Parathyroid adenoma (tissue), 2 donors: ENCODE measurements at regions not wholly inside any gene's neighbourhood (a gene's known extent, or its start where the extent isn't known, plus 50 kb on each side); places are given as distances from the start of the nearest gene placed in this dataset.
"Not testable (repeated sequence)": the region's sequence is repeated elsewhere in the genome, so short reads cannot be mapped to it uniquely, and the experiment has no call there.

ENCODE experiments used
- H2AFZ ChIP-seq: fragments of 300-600 bp; sonication (generic); one replicate; pipeline ENCODE4 v1.7.0; 2017; ENCODE audit warnings: antibody characterized with exemption, mild to moderate bottlenecking
- H3K27ac ChIP-seq: fragments of 300-600 bp; sonication (generic); one replicate; pipeline ENCODE4 v1.7.0; 2017
- H3K27me3 ChIP-seq: fragments of 300-600 bp; sonication (generic); one replicate; pipeline ENCODE4 v1.7.0; 2017; ENCODE audit warnings: low read length; ENCODE audit not compliant: control insufficient read depth, insufficient read depth
- H3K36me3 ChIP-seq: fragments of 300-600 bp; sonication (generic); one replicate; pipeline ENCODE4 v1.7.0; 2017; ENCODE audit warnings: low read length; ENCODE audit not compliant: control insufficient read depth, insufficient read depth
- H3K4me1 ChIP-seq: fragments of 300-600 bp; sonication (generic); one replicate; pipeline ENCODE4 v1.7.0; 2017; ENCODE audit warnings: control low read depth
- H3K4me2 ChIP-seq: fragments of 300-600 bp; sonication (generic); one replicate; pipeline ENCODE4 v1.7.0; 2017; ENCODE audit warnings: low read length
- H3K4me3 ChIP-seq: fragments of 300-600 bp; sonication (generic); one replicate; pipeline ENCODE4 v1.7.0; 2017; ENCODE audit warnings: low read depth, low read length
- H3K79me2 ChIP-seq: fragments of 300-600 bp; sonication (generic); one replicate; pipeline ENCODE4 v1.7.0; 2017; ENCODE audit warnings: control low read depth
- H3K9ac ChIP-seq: fragments of 300-600 bp; sonication (generic); one replicate; pipeline ENCODE4 v1.7.0; 2017; ENCODE audit warnings: mild to moderate bottlenecking
- H3K9me3 ChIP-seq: fragments of 300-600 bp; sonication (generic); one replicate; pipeline ENCODE4 v1.7.0; 2017; ENCODE audit warnings: low read length; ENCODE audit not compliant: control insufficient read depth
- CTCF ChIP-seq: fragments of 300-600 bp; sonication (generic); IDR thresholded peaks from one replicate; pipeline ENCODE4 v1.7.0; 2017; ENCODE audit warnings: antibody characterized with exemption, mild to moderate bottlenecking
- donor health status: primary hyperparathyroidism.

GRCh38 chr10:33655165-33655815 lies 320.8 kb upstream of the NRP1 start:
- H3K27me3 ChIP-seq = no peaks in the 10 kb centered on the region
- no peaks in the 10 kb centered on the region for H3K36me3 ChIP-seq
- H3K9me3 ChIP-seq = no peaks in the 10 kb centered on the region
- H3K4me2 ChIP-seq = no peak overlapping the region
- H2AFZ ChIP-seq = no peak overlapping the region
- no peak overlapping the region for H3K9ac ChIP-seq
- no peak for TF ChIP-seq CTCF
- H3K4me3 ChIP-seq = no peak overlapping the region
- H3K27ac ChIP-seq = no peak overlapping the region
- no peaks in the 10 kb centered on the region for H3K4me1 ChIP-seq
- H3K79me2 ChIP-seq = no peaks in the 10 kb centered on the region

- Histone ChIP-seq H3K36me3 (no peaks in the 10 kb centered on the region), H3K27me3 (no peaks in the 10 kb centered on the region), H3K9ac (no peak overlapping the region), H3K4me3 (no peak overlapping the region), H3K9me3 (no peaks in the 10 kb centered on the region), H3K4me2 (no peak overlapping the region), H3K4me1 (no peaks in the 10 kb centered on the region), H2AFZ (no peak overlapping the region), H3K79me2 (no peaks in the 10 kb centered on the region), H3K27ac (no peak overlapping the region)
- no peak for TF ChIP-seq CTCF
These were observed 319.3 kb upstream of the NRP1 start for GRCh38 chr10:33653584-33654367.

GRCh38 chr10:33652870-33653269 lies 318.4 kb upstream of the NRP1 start:
- Histone ChIP-seq H3K9me3 (no peaks in the 10 kb centered on the region), H3K27me3 (no peaks in the 10 kb centered on the region), H3K9ac (no peak overlapping the region), H3K4me1 (no peaks in the 10 kb centered on the region), H3K79me2 (no peaks in the 10 kb centered on the region), H2AFZ (no peak overlapping the region), H3K27ac (no peak overlapping the region), H3K4me2 (no peak overlapping the region), H3K36me3 (no peaks in the 10 kb centered on the region), H3K4me3 (no peak overlapping the region)
- TF ChIP-seq CTCF = no peak

- not testable (repeated sequence) for H3K36me3 ChIP-seq, H3K9me3 ChIP-seq, H3K27ac ChIP-seq, H3K4me1 ChIP-seq, H2AFZ ChIP-seq, H3K4me2 ChIP-seq, H3K27me3 ChIP-seq, H3K79me2 ChIP-seq, H3K4me3 ChIP-seq, H3K9ac ChIP-seq
These were observed 315.7 kb upstream of the NRP1 start for GRCh38 chr10:33650131-33650530.

GRCh38 chr10:33643042-33643441 lies 308.6 kb upstream of the NRP1 start:
- no peaks in the 10 kb centered on the region for H3K4me1 ChIP-seq
- no peaks in the 10 kb centered on the region for H3K79me2 ChIP-seq
- H3K9ac ChIP-seq = no peak overlapping the region
- H2AFZ ChIP-seq = no peak overlapping the region
- no peak for TF ChIP-seq CTCF
- no peak overlapping the region for H3K4me2 ChIP-seq
- no peak overlapping the region for H3K27ac ChIP-seq
- H3K4me3 ChIP-seq = no peak overlapping the region
- no peaks in the 10 kb centered on the region for H3K36me3 ChIP-seq
- H3K9me3 ChIP-seq = no peaks in the 10 kb centered on the region
- H3K27me3 ChIP-seq = no peaks in the 10 kb centered on the region
